Lower lobe of right lung (tissue), 2 donors: ENCODE measurements at regions not wholly inside any gene's neighbourhood (a gene's known extent, or its start where the extent isn't known, plus 50 kb on each side); places are given as distances from the start of the nearest gene placed in this dataset.

ENCODE experiments used
- ATAC-seq, 2 donors: fragments of 200-7000 bp; cut with Tn5 transposase; one replicate each; pipeline ENCODE4 v1.9.1; 2020 to 2022; ENCODE audit warnings: mild to moderate bottlenecking in 2 of 2, moderate library complexity in 2 of 2
- DNase-seq: peaks from one replicate; pipeline ENCODE4 v3.0.0-alpha.2; 2020
- H3K27ac ChIP-seq: fragments of 200-600 bp; one replicate; pipeline ENCODE4 v1.8.0; 2022
- H3K27me3 ChIP-seq: fragments of 200-600 bp; one replicate; pipeline ENCODE4 v1.8.0; 2022; ENCODE audit warnings: low read depth
- H3K36me3 ChIP-seq: fragments of 200-600 bp; one replicate; pipeline ENCODE4 v1.8.0; 2022; ENCODE audit warnings: mild to moderate bottlenecking
- H3K4me1 ChIP-seq: fragments of 200-600 bp; one replicate; pipeline ENCODE4 v1.8.0; 2022
- H3K4me3 ChIP-seq: fragments of 200-600 bp; one replicate; pipeline ENCODE4 v1.8.0; 2022; ENCODE audit warnings: mild to moderate bottlenecking
- H3K9me3 ChIP-seq: fragments of 200-600 bp; one replicate; pipeline ENCODE4 v1.8.0; 2022
- intact Hi-C: fragments of 100-400 bp; cut with DNase I; formaldehyde crosslinking; loops from one replicate; pipeline ENCODE4 v1.11.0; 2022
- TF ChIP-seq, protein P1 (sequence below): fragments of 200-600 bp; IDR thresholded peaks from one replicate; pipeline ENCODE4 v1.8.0; 2022; ENCODE audit warnings: antibody characterized with exemption, mild to moderate bottlenecking
- donor health status: DM: no; HTN: yes; CAD: no; lungs with severe emphysema.

GRCh38 chr12:45575823-45576475 is 153.6 kb upstream of the ARID2 start:
- Histone ChIP-seq H3K4me1 (peaks cover 3% of the 10 kb centered on the region), H3K4me3 (no peak overlapping the region), H3K36me3 (no peaks in the 10 kb centered on the region), H3K27ac (no peak overlapping the region), H3K27me3 (no peaks in the 10 kb centered on the region), H3K9me3 (no peaks in the 10 kb centered on the region)
- intact Hi-C loops: no loop called here
- ATAC-seq (peak; percentile 60 to 70), DNase-seq (no peak)
- TF ChIP-seq, protein P1, sequence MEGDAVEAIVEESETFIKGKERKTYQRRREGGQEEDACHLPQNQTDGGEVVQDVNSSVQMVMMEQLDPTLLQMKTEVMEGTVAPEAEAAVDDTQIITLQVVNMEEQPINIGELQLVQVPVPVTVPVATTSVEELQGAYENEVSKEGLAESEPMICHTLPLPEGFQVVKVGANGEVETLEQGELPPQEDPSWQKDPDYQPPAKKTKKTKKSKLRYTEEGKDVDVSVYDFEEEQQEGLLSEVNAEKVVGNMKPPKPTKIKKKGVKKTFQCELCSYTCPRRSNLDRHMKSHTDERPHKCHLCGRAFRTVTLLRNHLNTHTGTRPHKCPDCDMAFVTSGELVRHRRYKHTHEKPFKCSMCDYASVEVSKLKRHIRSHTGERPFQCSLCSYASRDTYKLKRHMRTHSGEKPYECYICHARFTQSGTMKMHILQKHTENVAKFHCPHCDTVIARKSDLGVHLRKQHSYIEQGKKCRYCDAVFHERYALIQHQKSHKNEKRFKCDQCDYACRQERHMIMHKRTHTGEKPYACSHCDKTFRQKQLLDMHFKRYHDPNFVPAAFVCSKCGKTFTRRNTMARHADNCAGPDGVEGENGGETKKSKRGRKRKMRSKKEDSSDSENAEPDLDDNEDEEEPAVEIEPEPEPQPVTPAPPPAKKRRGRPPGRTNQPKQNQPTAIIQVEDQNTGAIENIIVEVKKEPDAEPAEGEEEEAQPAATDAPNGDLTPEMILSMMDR: no peak

- H3K36me3 ChIP-seq: no peaks in the 10 kb centered on the region
- H3K27me3 ChIP-seq: no peaks in the 10 kb centered on the region
- ATAC-seq (peak; percentile 55 to 69), DNase-seq (no peak)
- H3K27ac ChIP-seq: no peak overlapping the region
- TF ChIP-seq, protein P1: no peak
- H3K4me3 ChIP-seq: no peak overlapping the region
- intact Hi-C loops: no loop called here
- peaks cover 3% of the 10 kb centered on the region for H3K4me1 ChIP-seq
- no peaks in the 10 kb centered on the region for H3K9me3 ChIP-seq
Measured at GRCh38 chr12:45577844-45578399, 151.6 kb upstream of the ARID2 start.

GRCh38 chr12:45580356-45580969 is 149.0 kb upstream of the ARID2 start:
- Histone ChIP-seq H3K4me3 (no peak overlapping the region), H3K27ac (no peak overlapping the region), H3K9me3 (no peaks in the 10 kb centered on the region), H3K27me3 (no peaks in the 10 kb centered on the region), H3K36me3 (no peaks in the 10 kb centered on the region), H3K4me1 (peaks cover 3% of the 10 kb centered on the region)
- TF ChIP-seq, protein P1: no peak
- ATAC-seq (no peak), DNase-seq (no peak)
- intact Hi-C loops: no loop called here

GRCh38 chr12:45581112-45581511 is 148.4 kb upstream of the ARID2 start:
- Histone ChIP-seq H3K27ac (no peak overlapping the region), H3K27me3 (no peaks in the 10 kb centered on the region), H3K36me3 (no peaks in the 10 kb centered on the region), H3K4me3 (no peak overlapping the region), H3K9me3 (no peaks in the 10 kb centered on the region), H3K4me1 (no peaks in the 10 kb centered on the region)
- intact Hi-C loops: no loop called here
- TF ChIP-seq, protein P1: no peak
- ATAC-seq: no peak
- no peak for DNase-seq

DNA sequence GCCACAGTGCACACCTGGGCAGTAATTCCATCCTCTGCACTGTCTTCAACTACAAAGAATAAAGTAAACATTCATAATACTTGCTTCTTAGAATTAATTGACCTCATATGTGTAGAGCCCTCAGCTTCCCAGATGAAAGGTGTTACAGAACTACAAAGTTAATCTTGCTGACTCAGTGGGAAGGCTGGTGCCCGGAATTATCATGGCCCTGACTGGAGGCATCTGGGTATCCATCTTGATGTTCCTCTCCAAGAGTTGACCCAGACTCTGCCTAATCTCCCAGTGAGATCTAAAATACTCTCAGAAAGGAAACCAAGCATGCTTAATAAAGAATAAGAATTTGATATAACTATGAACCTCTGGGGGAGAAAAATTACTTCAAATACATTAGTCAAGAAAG is 147.0 kb upstream of the ARID2 start:
- Histone ChIP-seq H3K36me3 (no peaks in the 10 kb centered on the region), H3K4me3 (no peak overlapping the region), H3K27me3 (no peaks in the 10 kb centered on the region), H3K4me1 (no peaks in the 10 kb centered on the region), H3K27ac (no peak overlapping the region), H3K9me3 (no peaks in the 10 kb centered on the region)
- ATAC-seq (no peak), DNase-seq (no peak)
- intact Hi-C loops: no loop called here
- TF ChIP-seq, protein P1: no peak
